ENCODE measurements at regions not wholly inside any gene's neighbourhood (a gene's known extent, or its start where the extent isn't known, plus 50 kb on each side); places are given as distances from the start of the nearest gene placed in this dataset.

GRCh38 chr10:10141782-10142382, 875.8 kb upstream of the CELF2 start:
- in situ Hi-C loops (cut with HindIII; ENCODE audit: low pct_unique_long_range_greater_than_20kb, low sequenced_read_pairs): no loop called here
- no peak for DNase-seq (ENCODE audit: low read depth)

- no peak for DNase-seq (ENCODE audit: low read depth)
- in situ Hi-C loops (cut with HindIII; ENCODE audit: low pct_unique_long_range_greater_than_20kb, low sequenced_read_pairs): no loop called here
Measured at GRCh38 chr10:10146604-10147003, 871.1 kb upstream of the CELF2 start.

- no peak for DNase-seq (ENCODE audit: low read depth)
- in situ Hi-C loops (cut with HindIII; ENCODE audit: low pct_unique_long_range_greater_than_20kb, low sequenced_read_pairs): no loop called here
Measured at GRCh38 chr10:10149899-10150298, 867.8 kb upstream of the CELF2 start.

GRCh38 chr10:10156917-10157600, 860.6 kb upstream of the CELF2 start:
- in situ Hi-C loops (cut with HindIII; ENCODE audit: low pct_unique_long_range_greater_than_20kb, low sequenced_read_pairs): no loop called here
- DNase-seq (ENCODE audit: low read depth): no peak

- no peak for DNase-seq (ENCODE audit: low read depth)
- in situ Hi-C loops (cut with HindIII; ENCODE audit: low pct_unique_long_range_greater_than_20kb, low sequenced_read_pairs): no loop called here
Measured at GRCh38 chr10:10160821-10161312, 856.8 kb upstream of the CELF2 start.

GRCh38 chr10:10164848-10165247, 852.8 kb upstream of the CELF2 start:
- no peak for DNase-seq (ENCODE audit: low read depth)
- in situ Hi-C loops (cut with HindIII; ENCODE audit: low pct_unique_long_range_greater_than_20kb, low sequenced_read_pairs): no loop called here

- DNase-seq (ENCODE audit: low read depth): no peak
- in situ Hi-C loops (cut with HindIII; ENCODE audit: low pct_unique_long_range_greater_than_20kb, low sequenced_read_pairs): no loop called here
Measured at GRCh38 chr10:10165415-10165814, 852.3 kb upstream of the CELF2 start.

- in situ Hi-C loops (cut with HindIII; ENCODE audit: low pct_unique_long_range_greater_than_20kb, low sequenced_read_pairs): no loop called here
- DNase-seq (ENCODE audit: low read depth): no peak
Measured at GRCh38 chr10:10178476-10178875, 839.2 kb upstream of the CELF2 start.

GRCh38 chr10:10193848-10194247, 823.8 kb upstream of the CELF2 start:
- in situ Hi-C loops (cut with HindIII; ENCODE audit: low pct_unique_long_range_greater_than_20kb, low sequenced_read_pairs): no loop called here
- no peak for DNase-seq (ENCODE audit: low read depth)

GRCh38 chr10:10196701-10197100, 821.0 kb upstream of the CELF2 start:
- in situ Hi-C loops (cut with HindIII; ENCODE audit: low pct_unique_long_range_greater_than_20kb, low sequenced_read_pairs): no loop called here
- DNase-seq (ENCODE audit: low read depth): no peak

GRCh38 chr10:10197423-10197822, 820.2 kb upstream of the CELF2 start:
- in situ Hi-C loops (cut with HindIII; ENCODE audit: low pct_unique_long_range_greater_than_20kb, low sequenced_read_pairs): no loop called here

GRCh38 chr10:10198363-10198762, 819.3 kb upstream of the CELF2 start:
- DNase-seq (ENCODE audit: low read depth): no peak
- in situ Hi-C loops (cut with HindIII; ENCODE audit: low pct_unique_long_range_greater_than_20kb, low sequenced_read_pairs): no loop called here

More at GRCh38 chr10:10197423-10197822, 820.2 kb upstream of the CELF2 start:
- DNase-seq (ENCODE audit: low read depth): no peak

- in situ Hi-C loops (cut with HindIII; ENCODE audit: low pct_unique_long_range_greater_than_20kb, low sequenced_read_pairs): no loop called here
- DNase-seq (ENCODE audit: low read depth): no peak
Measured at GRCh38 chr10:10204415-10204814, 813.3 kb upstream of the CELF2 start.

GRCh38 chr10:10205906-10206305, 811.8 kb upstream of the CELF2 start:
- no peak for DNase-seq (ENCODE audit: low read depth)
- in situ Hi-C loops (cut with HindIII; ENCODE audit: low pct_unique_long_range_greater_than_20kb, low sequenced_read_pairs): no loop called here

- DNase-seq (ENCODE audit: low read depth): no peak
- in situ Hi-C loops (cut with HindIII; ENCODE audit: low pct_unique_long_range_greater_than_20kb, low sequenced_read_pairs): no loop called here
Measured at GRCh38 chr10:10207538-10207937, 810.1 kb upstream of the CELF2 start.

GRCh38 chr10:10208196-10208595, 809.5 kb upstream of the CELF2 start:
- in situ Hi-C loops (cut with HindIII; ENCODE audit: low pct_unique_long_range_greater_than_20kb, low sequenced_read_pairs): no loop called here
- no peak for DNase-seq (ENCODE audit: low read depth)

- no peak for DNase-seq (ENCODE audit: low read depth)
- in situ Hi-C loops (cut with HindIII; ENCODE audit: low pct_unique_long_range_greater_than_20kb, low sequenced_read_pairs): no loop called here
Measured at GRCh38 chr10:10209167-10209566, 808.5 kb upstream of the CELF2 start.

- no peak for DNase-seq (ENCODE audit: low read depth)
- in situ Hi-C loops (cut with HindIII; ENCODE audit: low pct_unique_long_range_greater_than_20kb, low sequenced_read_pairs): no loop called here
Measured at GRCh38 chr10:10211409-10211808, 806.3 kb upstream of the CELF2 start.

GRCh38 chr10:10213237-10213636, 804.4 kb upstream of the CELF2 start:
- in situ Hi-C loops (cut with HindIII; ENCODE audit: low pct_unique_long_range_greater_than_20kb, low sequenced_read_pairs): no loop called here
- DNase-seq (ENCODE audit: low read depth): no peak

- DNase-seq (ENCODE audit: low read depth): no peak
- in situ Hi-C loops (cut with HindIII; ENCODE audit: low pct_unique_long_range_greater_than_20kb, low sequenced_read_pairs): no loop called here
Measured at GRCh38 chr10:10222304-10222841, 795.3 kb upstream of the CELF2 start.

Measured in Caki2 (cell line).